ENCODE measurements at regions not wholly inside any gene's neighbourhood (a gene's known extent, or its start where the extent isn't known, plus 50 kb on each side); places are given as distances from the start of the nearest gene placed in this dataset.

- TF ChIP-seq CTCF (IDR thresholded peaks at IDR 0.05; ENCODE audit: borderline replicate concordance, extremely low read depth, low read length, poor library complexity, severe bottlenecking): no peak
- TF ChIP-seq EZH2 (IDR thresholded peaks at IDR 0.05; ENCODE audit: borderline replicate concordance, low read depth, low read length, severe bottlenecking): no peak
These were observed 409.9 kb downstream of the CPS1 start for GRCh38 chr2:210966330-210966729.

Data from DND-41 (cell line).